ENCODE measurements at regions not wholly inside any gene's neighbourhood (a gene's known extent, or its start where the extent isn't known, plus 50 kb on each side); places are given as distances from the start of the nearest gene placed in this dataset.

DNA sequence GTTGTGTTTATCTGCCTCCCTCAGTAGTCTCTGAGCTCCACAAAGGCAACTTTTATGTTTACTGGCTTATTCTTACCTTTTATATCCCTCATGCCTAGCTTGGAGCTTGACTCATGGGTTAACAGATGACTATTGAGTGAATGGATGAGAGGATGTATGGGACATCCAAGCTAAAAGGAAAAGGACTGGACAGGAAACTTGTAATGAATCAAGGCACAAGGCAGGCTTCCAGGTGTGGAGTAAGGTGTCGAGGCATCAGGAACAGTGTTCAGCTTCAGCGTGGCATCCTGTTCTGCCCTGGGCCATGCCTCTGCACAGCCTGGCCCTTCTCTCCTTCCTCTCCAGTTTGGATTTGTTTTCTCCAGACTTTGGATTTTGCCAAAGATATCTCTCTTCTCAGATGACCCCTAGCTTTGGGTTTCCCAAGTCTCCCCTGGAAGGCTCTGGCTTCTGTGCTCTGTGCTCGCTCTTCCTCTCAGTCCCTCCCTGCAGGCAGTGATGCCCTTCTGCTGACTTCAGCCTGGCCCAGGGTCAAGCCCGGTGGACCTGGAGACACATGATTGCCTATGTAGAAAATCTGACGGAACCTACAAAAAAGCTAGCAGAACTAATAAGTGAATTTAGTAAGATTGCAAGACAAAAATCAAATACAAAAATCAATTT is 367.3 kb downstream of the CXCL12 start:
- Histone ChIP-seq H3K79me2 (ENCODE audit: insufficient read depth, low read length) (no peaks in the 10 kb centered on the region), H3K27me3 (ENCODE audit: insufficient read depth, low read length) (peaks cover 29% of the 10 kb centered on the region), H3K36me3 (ENCODE audit: control insufficient read depth in 1 of 2, insufficient read depth in 2 of 2, low read length in 2 of 2) (no peaks in the 10 kb centered on the region), H2AFZ (ENCODE audit: low read depth, low read length, poor library complexity, severe bottlenecking) (no peak overlapping the region), H3K27ac (ENCODE audit: low read depth, low read length) (no peak overlapping the region), H4K20me1 (ENCODE audit: insufficient read depth) (no peaks in the 10 kb centered on the region), H3K9me2 (ENCODE audit: insufficient read depth) (no peaks in the 10 kb centered on the region), H3K9me3 (ENCODE audit: control insufficient read depth in 1 of 2, insufficient read depth in 1 of 2, low read depth in 1 of 2, low read length in 2 of 2) (no peaks in the 10 kb centered on the region), H3K9ac (ENCODE audit: low read length) (no peak overlapping the region), H3K4me3 (replicated peaks in 1 of 2; ENCODE audit: low read depth in 1 of 2, low read length in 2 of 2) (no peak overlapping the region), H3K4me2 (ENCODE audit: low read length) (no peak overlapping the region), H3K4me1 (ENCODE audit: control insufficient read depth in 1 of 2, insufficient read depth in 2 of 2, low read length in 2 of 2) (no peaks in the 10 kb centered on the region)
- no TSS peak for BruUV-seq (replicated peaks)
- intact Hi-C loops (cut with micrococcal nuclease): no loop called here
- CTCF ChIA-PET: interaction anchor here (0.5 kb wide), 1 partner anchor 15 kb away, joined by 4 read pairs; no protein-coding TSS in a partner anchor
- TF ChIP-seq YY1 (IDR thresholded peaks at IDR 0.05; ENCODE audit: extremely low read depth, insufficient replicate concordance, low read depth, low read length) (no peak), EGR1 (IDR thresholded peaks at IDR 0.05; ENCODE audit: low read depth) (no peak), JUND (IDR thresholded peaks at IDR 0.05) (no peak), POLR2A (IDR thresholded peaks at IDR 0.05; ENCODE audit: borderline replicate concordance, extremely low read depth, insufficient read depth, insufficient read length) (no peak), EZH2phosphoT487 (IDR thresholded peaks at IDR 0.05; ENCODE audit: borderline replicate concordance) (no peak), SRF (IDR thresholded peaks at IDR 0.05; ENCODE audit: low read depth) (no peak), ELF1 (IDR thresholded peaks at IDR 0.05; ENCODE audit: borderline replicate concordance, low read depth) (no peak), ZNF274 (IDR thresholded peaks at IDR 0.05; ENCODE audit: low read depth, low read length) (no peak), EZH2 (IDR thresholded peaks at IDR 0.05) (no peak), ZFX (IDR thresholded peaks at IDR 0.05) (no peak)
- TF ChIP-seq, protein P1, sequence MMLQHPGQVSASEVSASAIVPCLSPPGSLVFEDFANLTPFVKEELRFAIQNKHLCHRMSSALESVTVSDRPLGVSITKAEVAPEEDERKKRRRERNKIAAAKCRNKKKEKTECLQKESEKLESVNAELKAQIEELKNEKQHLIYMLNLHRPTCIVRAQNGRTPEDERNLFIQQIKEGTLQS (IDR thresholded peaks at IDR 0.05): no peak
- TF ChIP-seq, protein P2, sequence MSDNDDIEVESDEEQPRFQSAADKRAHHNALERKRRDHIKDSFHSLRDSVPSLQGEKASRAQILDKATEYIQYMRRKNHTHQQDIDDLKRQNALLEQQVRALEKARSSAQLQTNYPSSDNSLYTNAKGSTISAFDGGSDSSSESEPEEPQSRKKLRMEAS (IDR thresholded peaks at IDR 0.05): no peak
- TF ChIP-seq, protein P3, sequence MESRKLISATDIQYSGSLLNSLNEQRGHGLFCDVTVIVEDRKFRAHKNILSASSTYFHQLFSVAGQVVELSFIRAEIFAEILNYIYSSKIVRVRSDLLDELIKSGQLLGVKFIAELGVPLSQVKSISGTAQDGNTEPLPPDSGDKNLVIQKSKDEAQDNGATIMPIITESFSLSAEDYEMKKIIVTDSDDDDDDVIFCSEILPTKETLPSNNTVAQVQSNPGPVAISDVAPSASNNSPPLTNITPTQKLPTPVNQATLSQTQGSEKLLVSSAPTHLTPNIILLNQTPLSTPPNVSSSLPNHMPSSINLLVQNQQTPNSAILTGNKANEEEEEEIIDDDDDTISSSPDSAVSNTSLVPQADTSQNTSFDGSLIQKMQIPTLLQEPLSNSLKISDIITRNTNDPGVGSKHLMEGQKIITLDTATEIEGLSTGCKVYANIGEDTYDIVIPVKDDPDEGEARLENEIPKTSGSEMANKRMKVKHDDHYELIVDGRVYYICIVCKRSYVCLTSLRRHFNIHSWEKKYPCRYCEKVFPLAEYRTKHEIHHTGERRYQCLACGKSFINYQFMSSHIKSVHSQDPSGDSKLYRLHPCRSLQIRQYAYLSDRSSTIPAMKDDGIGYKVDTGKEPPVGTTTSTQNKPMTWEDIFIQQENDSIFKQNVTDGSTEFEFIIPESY (IDR thresholded peaks at IDR 0.05; ENCODE audit: extremely low read depth, insufficient replicate concordance, low read length): no peak
- no peak for ATAC-seq
- DNase-seq (ENCODE audit: low read depth, low spot score): no peak
- POLR2A ChIA-PET: no interaction called here
- RAD21 ChIA-PET (ENCODE audit: low non-redundant PET in 1 of 2, low total read pairs in 2 of 2, uncharacterized antibody in 2 of 2, unreplicated experiment in 2 of 2): no interaction called here

All from HCT116 (cell line).